PC-9 (cell line): ENCODE measurements at regions not wholly inside any gene's neighbourhood (a gene's known extent, or its start where the extent isn't known, plus 50 kb on each side); places are given as distances from the start of the nearest gene placed in this dataset.

Experiments
- BruUV-seq: library from RNA; stranded (reverse); fragments of 400-500 nt; replicated peaks from 2 replicates; lab custom pipeline; 2021; lab: Mats Ljungman, UMichigan
- CTCF ChIA-PET: fragments of 300-600 bp; sonication (Branson Sonifier 250); formaldehyde crosslinking; loops from one replicate; lab custom pipeline; 2022; ENCODE audit warnings: antibody characterized with exemption; lab: Charles Lee
- POLR2A ChIA-PET: fragments of 300-600 bp; sonication (Branson Sonifier 250); formaldehyde crosslinking; loops from one replicate; lab custom pipeline; 2022; ENCODE audit warnings: antibody characterized with exemption; ENCODE audit not compliant: unreplicated experiment; lab: Charles Lee
- DNase-seq, 2 experiments: peaks; one replicate each; pipeline versions ENCODE4 v3.0.0 to v3.0.0-alpha.2; 2015 to 2022; ENCODE audit warnings: mixed read lengths in 1 of 2
- H2AFZ ChIP-seq: fragments of 200-600 bp; sonication (generic); 2 replicates; pipeline ENCODE4 v1.8.1; 2017; ENCODE audit warnings: antibody characterized with exemption
- H3F3A ChIP-seq: fragments of 200-600 bp; sonication (generic); 2 replicates; pipeline ENCODE4 v1.8.1; 2017; ENCODE audit warnings: antibody characterized with exemption, mild to moderate bottlenecking, low read depth; ENCODE audit not compliant: insufficient read depth
- H3K27ac ChIP-seq: fragments of 200-600 bp; sonication (generic); 2 replicates; pipeline ENCODE4 v1.6.1; 2016; ENCODE audit warnings: mixed run types
- H3K27me3 ChIP-seq: fragments of 200-600 bp; sonication (generic); 2 replicates; pipeline ENCODE4 v1.6.1; 2016; ENCODE audit warnings: low read depth, mixed run types; ENCODE audit not compliant: insufficient read depth
- H3K36me3 ChIP-seq: fragments of 200-600 bp; sonication (generic); 2 replicates; pipeline ENCODE4 v1.6.1; 2016; ENCODE audit warnings: low read depth, mixed run types
- H3K4me1 ChIP-seq: fragments of 200-600 bp; sonication (generic); replicated peaks from 2 replicates; pipeline ENCODE4 v1.6.1; 2016; ENCODE audit warnings: mixed run types; ENCODE audit not compliant: insufficient read depth
- H3K4me2 ChIP-seq: fragments of 200-600 bp; sonication (generic); 2 replicates; pipeline ENCODE4 v1.6.1; 2017; ENCODE audit warnings: mixed run types
- H3K4me3 ChIP-seq: fragments of 200-600 bp; sonication (generic); 2 replicates; pipeline ENCODE4 v1.6.1; 2016; ENCODE audit warnings: mixed run types
- H3K79me2 ChIP-seq: fragments of 200-600 bp; sonication (generic); 2 replicates; pipeline ENCODE4 v1.6.1; 2017; ENCODE audit warnings: low read depth, mixed run types
- H3K9me2 ChIP-seq: fragments of 200-600 bp; sonication (generic); 2 replicates; pipeline ENCODE4 v1.8.1; 2017; ENCODE audit warnings: mild to moderate bottlenecking; ENCODE audit not compliant: insufficient read depth
- H3K9me3 ChIP-seq: fragments of 200-600 bp; sonication (generic); 2 replicates; pipeline ENCODE4 v1.8.1; 2016; ENCODE audit warnings: low read depth; ENCODE audit not compliant: insufficient read depth
- H4K20me1 ChIP-seq: fragments of 200-600 bp; sonication (generic); 2 replicates; pipeline ENCODE4 v1.8.1; 2017; ENCODE audit not compliant: insufficient read depth
- CTCF ChIP-seq: fragments of 200-600 bp; sonication (generic); conservative IDR thresholded peaks from 2 replicates; pipeline ENCODE4 v1.6.1; 2017; ENCODE audit warnings: mixed run types, antibody characterized with exemption, mild to moderate bottlenecking, moderate library complexity
- EZH2 ChIP-seq: fragments of 200-600 bp; sonication (generic); IDR thresholded peaks from 2 replicates; pipeline ENCODE4 v1.8.0; 2017; ENCODE audit warnings: antibody characterized with exemption, low read depth
- intact Hi-C: fragments of 100-400 bp; cut with micrococcal nuclease; formaldehyde crosslinking; loops from one replicate; pipeline ENCODE4 v1.10.0; 2022; ENCODE audit not compliant: unreplicated experiment

GRCh38 chr12:107225635-107226034 lies 132.3 kb upstream of the CRY1 start:
- H3K4me1 ChIP-seq = no peaks in the 10 kb centered on the region
- H3K27me3 ChIP-seq = peaks cover 17% of the 10 kb centered on the region
- TF ChIP-seq EZH2 (no peak), CTCF (no peak)
- H2AFZ ChIP-seq = no peak overlapping the region
- H3K4me2 ChIP-seq = no peak overlapping the region
- BruUV-seq = no TSS peak
- H3K79me2 ChIP-seq = no peaks in the 10 kb centered on the region
- no peaks in the 10 kb centered on the region for H3F3A ChIP-seq
- H4K20me1 ChIP-seq = no peaks in the 10 kb centered on the region
- POLR2A ChIA-PET = no interaction called here
- CTCF ChIA-PET = no interaction called here
- no peak overlapping the region for H3K4me3 ChIP-seq
- no peaks in the 10 kb centered on the region for H3K9me2 ChIP-seq
- no peaks in the 10 kb centered on the region for H3K36me3 ChIP-seq
- H3K9me3 ChIP-seq = no peaks in the 10 kb centered on the region
- intact Hi-C loops = no loop called here
- no peak for DNase-seq
- no peak overlapping the region for H3K27ac ChIP-seq

- H2AFZ ChIP-seq = no peak overlapping the region
- H3K4me1 ChIP-seq = no peaks in the 10 kb centered on the region
- H3K9me2 ChIP-seq = no peaks in the 10 kb centered on the region
- ChIA-PET POLR2A (no interaction called here), CTCF (no interaction called here)
- DNase-seq = no peak
- no peak for TF ChIP-seq CTCF
- no peak for TF ChIP-seq EZH2
- no TSS peak for BruUV-seq
- no peaks in the 10 kb centered on the region for H3K36me3 ChIP-seq
- intact Hi-C loops = no loop called here
- H3K27me3 ChIP-seq = peaks cover 12% of the 10 kb centered on the region
- H3K79me2 ChIP-seq = no peaks in the 10 kb centered on the region
- no peaks in the 10 kb centered on the region for H3F3A ChIP-seq
- no peak overlapping the region for H3K4me3 ChIP-seq
- H3K9me3 ChIP-seq = no peaks in the 10 kb centered on the region
- no peak overlapping the region for H3K27ac ChIP-seq
- H3K4me2 ChIP-seq = no peak overlapping the region
- no peaks in the 10 kb centered on the region for H4K20me1 ChIP-seq
Observed at GRCh38 chr12:107226126-107226525, 132.8 kb upstream of the CRY1 start.

GRCh38 chr12:107228076-107228475 lies 134.7 kb upstream of the CRY1 start:
- Histone ChIP-seq H2AFZ (no peak overlapping the region), H3K4me2 (no peak overlapping the region), H3K4me1 (no peaks in the 10 kb centered on the region), H3K9me3 (no peaks in the 10 kb centered on the region), H4K20me1 (no peaks in the 10 kb centered on the region), H3K27ac (no peak overlapping the region), H3K36me3 (no peaks in the 10 kb centered on the region), H3K27me3 (no peaks in the 10 kb centered on the region; the same call in 1 of the 2 replicates), H3K9me2 (no peaks in the 10 kb centered on the region), H3F3A (no peaks in the 10 kb centered on the region), H3K79me2 (no peaks in the 10 kb centered on the region), H3K4me3 (no peak overlapping the region)
- TF ChIP-seq CTCF (no peak), EZH2 (no peak)
- no TSS peak for BruUV-seq
- intact Hi-C loops = no loop called here
- POLR2A ChIA-PET = no interaction called here
- CTCF ChIA-PET = no interaction called here
- DNase-seq = no peak
